ENCODE measurements at regions not wholly inside any gene's neighbourhood (a gene's known extent, or its start where the extent isn't known, plus 50 kb on each side); places are given as distances from the start of the nearest gene placed in this dataset.

DNA sequence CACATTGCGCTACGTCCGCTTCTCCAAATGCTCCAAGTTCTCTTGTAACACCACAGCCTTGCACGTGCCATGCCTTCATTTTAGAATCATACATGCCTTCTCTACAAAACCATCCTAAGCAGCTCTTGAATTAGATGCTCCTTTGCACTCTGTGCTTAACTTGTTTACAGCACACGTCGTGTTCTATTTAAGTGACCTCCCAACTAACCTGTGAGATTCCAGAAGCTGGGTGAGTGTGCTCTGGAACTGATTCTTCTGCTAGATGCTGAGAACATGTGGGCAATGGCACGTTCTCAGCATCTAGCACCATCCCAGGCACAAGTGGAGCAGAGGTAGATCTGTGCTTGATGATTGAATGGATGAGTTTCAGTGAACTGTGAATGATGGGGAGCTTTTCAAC is 100.0 kb upstream of the NEDD9 start:
- Histone ChIP-seq H3K27ac (ENCODE audit: extremely low read depth, low read depth, low read length) (no peak overlapping the region), H3K9me3 (ENCODE audit: control insufficient read depth, insufficient read depth, low read depth, low read length) (no peaks in the 10 kb centered on the region), H3K4me1 (ENCODE audit: control insufficient read depth, insufficient read depth, low read length) (no peaks in the 10 kb centered on the region), H3K4me3 (ENCODE audit: low read depth, low read length) (no peak overlapping the region), H3K36me3 (ENCODE audit: control insufficient read depth in 2 of 2, insufficient read depth in 1 of 2, low read length in 2 of 2) (no peaks in the 10 kb centered on the region)
- CTCF ChIA-PET, result interaction anchor here (1.3 kb wide), 1 partner anchor 80 kb away, joined by 3 read pairs; no protein-coding TSS in a partner anchor
- POLR2A ChIA-PET, result no interaction called here
- TF ChIP-seq SP2 (tag by site-specific recombination; IDR thresholded peaks at IDR 0.05) (no peak), ZNF274 (IDR thresholded peaks at IDR 0.05; ENCODE audit: low read length) (no peak), ZNF274 (tag by site-specific recombination; IDR thresholded peaks at IDR 0.05; ENCODE audit: borderline replicate concordance) (no peak), ZBTB8A (tag by site-specific recombination; IDR thresholded peaks at IDR 0.05) (no peak), ZNF174 (tag by site-specific recombination; IDR thresholded peaks at IDR 0.05) (no peak), PRDM1 (tag by site-specific recombination; IDR thresholded peaks at IDR 0.05) (no peak), ZNF549 (tag by site-specific recombination; IDR thresholded peaks at IDR 0.05) (no peak), ZNF366 (tag by site-specific recombination; conservative IDR thresholded peaks at IDR 0.05) (no peak), GFI1B (tag by site-specific recombination; IDR thresholded peaks at IDR 0.05) (no peak), ZNF473 (tag by site-specific recombination; IDR thresholded peaks at IDR 0.05) (no peak), MYNN (tag by site-specific recombination; IDR thresholded peaks at IDR 0.05; ENCODE audit: borderline replicate concordance) (no peak), ZNF280C (tag by site-specific recombination; IDR thresholded peaks at IDR 0.05) (no peak)
- TF ChIP-seq, protein P1, sequence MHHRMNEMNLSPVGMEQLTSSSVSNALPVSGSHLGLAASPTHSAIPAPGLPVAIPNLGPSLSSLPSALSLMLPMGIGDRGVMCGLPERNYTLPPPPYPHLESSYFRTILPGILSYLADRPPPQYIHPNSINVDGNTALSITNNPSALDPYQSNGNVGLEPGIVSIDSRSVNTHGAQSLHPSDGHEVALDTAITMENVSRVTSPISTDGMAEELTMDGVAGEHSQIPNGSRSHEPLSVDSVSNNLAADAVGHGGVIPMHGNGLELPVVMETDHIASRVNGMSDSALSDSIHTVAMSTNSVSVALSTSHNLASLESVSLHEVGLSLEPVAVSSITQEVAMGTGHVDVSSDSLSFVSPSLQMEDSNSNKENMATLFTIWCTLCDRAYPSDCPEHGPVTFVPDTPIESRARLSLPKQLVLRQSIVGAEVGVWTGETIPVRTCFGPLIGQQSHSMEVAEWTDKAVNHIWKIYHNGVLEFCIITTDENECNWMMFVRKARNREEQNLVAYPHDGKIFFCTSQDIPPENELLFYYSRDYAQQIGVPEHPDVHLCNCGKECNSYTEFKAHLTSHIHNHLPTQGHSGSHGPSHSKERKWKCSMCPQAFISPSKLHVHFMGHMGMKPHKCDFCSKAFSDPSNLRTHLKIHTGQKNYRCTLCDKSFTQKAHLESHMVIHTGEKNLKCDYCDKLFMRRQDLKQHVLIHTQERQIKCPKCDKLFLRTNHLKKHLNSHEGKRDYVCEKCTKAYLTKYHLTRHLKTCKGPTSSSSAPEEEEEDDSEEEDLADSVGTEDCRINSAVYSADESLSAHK (tag by site-specific recombination; IDR thresholded peaks at IDR 0.05), result no peak

DNA sequence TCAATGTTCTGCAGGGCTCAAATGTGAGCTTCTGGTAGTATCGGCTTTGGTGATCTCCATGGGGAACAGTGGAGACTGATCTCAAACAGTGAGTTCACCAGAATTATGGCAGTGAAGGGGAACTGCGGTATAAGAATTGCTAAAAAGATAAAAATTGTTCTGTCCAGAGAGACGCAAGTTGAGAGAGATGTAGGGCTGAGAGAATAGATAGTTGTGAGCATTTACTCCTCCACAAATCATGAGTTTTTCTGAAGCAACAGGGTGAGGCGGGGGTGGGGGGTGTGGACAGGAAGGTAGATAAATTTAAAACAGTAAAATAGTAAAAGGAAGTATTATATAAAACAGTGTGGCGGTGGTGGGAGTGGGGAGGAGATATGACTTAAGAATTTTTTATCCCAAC is 98.6 kb upstream of the NEDD9 start:
- H3K9me3 ChIP-seq (ENCODE audit: control insufficient read depth, insufficient read depth, low read depth, low read length), result no peaks in the 10 kb centered on the region
- H3K27ac ChIP-seq (ENCODE audit: extremely low read depth, low read depth, low read length), result no peak overlapping the region
- no peaks in the 10 kb centered on the region for H3K36me3 ChIP-seq (ENCODE audit: control insufficient read depth in 2 of 2, insufficient read depth in 1 of 2, low read length in 2 of 2)
- no peaks in the 10 kb centered on the region for H3K4me1 ChIP-seq (ENCODE audit: control insufficient read depth, insufficient read depth, low read length)
- ChIA-PET CTCF (no interaction called here), POLR2A (no interaction called here)
- H3K4me3 ChIP-seq (ENCODE audit: low read depth, low read length), result no peak overlapping the region
- no peak for TF ChIP-seq ZNF658 (tag by site-specific recombination; IDR thresholded peaks at IDR 0.05)

GRCh38 chr6:11330413-11330760 is 97.9 kb upstream of the NEDD9 start:
- H3K9me3 ChIP-seq (ENCODE audit: control insufficient read depth, insufficient read depth, low read depth, low read length), result no peaks in the 10 kb centered on the region
- ChIA-PET POLR2A (no interaction called here), CTCF (interaction anchor here (2.0 kb wide), 1 partner anchor 166 kb away, joined by 8 read pairs; no protein-coding TSS in a partner anchor)
- H3K4me1 ChIP-seq (ENCODE audit: control insufficient read depth, insufficient read depth, low read length), result no peaks in the 10 kb centered on the region
- no peak overlapping the region for H3K4me3 ChIP-seq (ENCODE audit: low read depth, low read length)
- H3K27ac ChIP-seq (ENCODE audit: extremely low read depth, low read depth, low read length), result no peak overlapping the region
- H3K36me3 ChIP-seq (ENCODE audit: control insufficient read depth in 2 of 2, insufficient read depth in 1 of 2, low read length in 2 of 2), result no peaks in the 10 kb centered on the region
- TF ChIP-seq ZNF626 (tag by site-specific recombination; IDR thresholded peaks at IDR 0.05) (no peak), ZFP69B (tag by site-specific recombination; IDR thresholded peaks at IDR 0.05) (no peak), ZNF202 (tag by site-specific recombination; IDR thresholded peaks at IDR 0.05; ENCODE audit: borderline replicate concordance) (no peak), ZNF792 (tag by site-specific recombination; IDR thresholded peaks at IDR 0.05) (no peak), PRDM1 (tag by site-specific recombination; IDR thresholded peaks at IDR 0.05) (no peak), SALL2 (tag by site-specific recombination; IDR thresholded peaks at IDR 0.05; ENCODE audit: borderline replicate concordance) (no peak), SP2 (tag by site-specific recombination; IDR thresholded peaks at IDR 0.05) (no peak), ZBTB1 (tag by site-specific recombination; IDR thresholded peaks at IDR 0.05) (no peak), ZNF747 (tag by site-specific recombination; IDR thresholded peaks at IDR 0.05) (no peak), ZNF354C (tag by site-specific recombination; IDR thresholded peaks at IDR 0.05; ENCODE audit: borderline replicate concordance, low read depth) (no peak), ZNF214 (tag by site-specific recombination; IDR thresholded peaks at IDR 0.05; ENCODE audit: borderline replicate concordance) (no peak), KLF7 (tag by site-specific recombination; IDR thresholded peaks at IDR 0.05; ENCODE audit: borderline replicate concordance) (no peak), KLF10 (tag by site-specific recombination; IDR thresholded peaks at IDR 0.05) (no peak)
- TF ChIP-seq, protein P2, sequence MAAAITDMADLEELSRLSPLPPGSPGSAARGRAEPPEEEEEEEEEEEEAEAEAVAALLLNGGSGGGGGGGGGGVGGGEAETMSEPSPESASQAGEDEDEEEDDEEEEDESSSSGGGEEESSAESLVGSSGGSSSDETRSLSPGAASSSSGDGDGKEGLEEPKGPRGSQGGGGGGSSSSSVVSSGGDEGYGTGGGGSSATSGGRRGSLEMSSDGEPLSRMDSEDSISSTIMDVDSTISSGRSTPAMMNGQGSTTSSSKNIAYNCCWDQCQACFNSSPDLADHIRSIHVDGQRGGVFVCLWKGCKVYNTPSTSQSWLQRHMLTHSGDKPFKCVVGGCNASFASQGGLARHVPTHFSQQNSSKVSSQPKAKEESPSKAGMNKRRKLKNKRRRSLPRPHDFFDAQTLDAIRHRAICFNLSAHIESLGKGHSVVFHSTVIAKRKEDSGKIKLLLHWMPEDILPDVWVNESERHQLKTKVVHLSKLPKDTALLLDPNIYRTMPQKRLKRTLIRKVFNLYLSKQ (tag by site-specific recombination; IDR thresholded peaks at IDR 0.05; ENCODE audit: borderline replicate concordance), result no peak
